Gastrocnemius medialis (tissue), 4 donors: ENCODE measurements at regions not wholly inside any gene's neighbourhood (a gene's known extent, or its start where the extent isn't known, plus 50 kb on each side); places are given as distances from the start of the nearest gene placed in this dataset.

Source experiments
- ATAC-seq, 2 donors: fragments of 150-250 bp; one replicate each; pipeline ENCODE4 v1.9.1; 2016
- DNase-seq, 2 donors: peaks; one replicate each; pipeline ENCODE4 v3.0.0-alpha.2; 2019
- H3K27ac ChIP-seq, 4 donors: fragments of 200-600 bp; sonication (generic); 1 replicate in 1 of 4; 2 replicates in 3 of 4; pipeline ENCODE4 v1.5.1; 2016 to 2018; ENCODE audit warnings: mild to moderate bottlenecking in 2 of 4, moderate library complexity in 1 of 4
- H3K27me3 ChIP-seq, 3 donors: fragments of 200-600 bp; sonication (generic) in 2 of 3; 1 replicate in 1 of 3; 2 replicates in 2 of 3; pipeline versions ENCODE4 v1.5.1 to v1.6.0; 2016 to 2019; ENCODE audit warnings: mild to moderate bottlenecking in 1 of 3, moderate library complexity in 1 of 3
- H3K36me3 ChIP-seq, 2 donors: fragments of 200-600 bp; sonication (generic) in 1 of 2; one replicate each; pipeline ENCODE4 v1.5.1; 2017 to 2018
- H3K4me1 ChIP-seq, 2 donors: fragments of 200-600 bp; sonication (generic) in 1 of 2; one replicate each; pipeline ENCODE4 v1.5.1; 2016 to 2017; ENCODE audit warnings: mild to moderate bottlenecking in 2 of 2
- H3K4me3 ChIP-seq, 4 donors: fragments of 200-600 bp; sonication (generic) in 3 of 4; 1 replicate in 1 of 4; 2 replicates in 3 of 4; pipeline ENCODE4 v1.5.1; 2016 to 2019; ENCODE audit warnings: mild to moderate bottlenecking in 2 of 4
- H3K9me3 ChIP-seq, 3 donors: fragments of 200-600 bp; sonication (generic) in 2 of 3; 1 replicate in 1 of 3; 2 replicates in 2 of 3; pipeline ENCODE4 v1.5.1; 2016 to 2019
- CTCF ChIP-seq, 5 experiments: fragments of 450-650 bp in 3 of 5; fragments of 200-600 bp in 2 of 5; sonication (generic) in 2 of 5; IDR thresholded peaks in 4 of 5; conservative IDR thresholded peaks in 1 of 5; 1 replicate in 4 of 5; 2 replicates in 1 of 5; pipeline ENCODE4 v1.5.1; 2016 to 2019; ENCODE audit warnings: antibody characterized with exemption in 5 of 5, mild to moderate bottlenecking in 3 of 5, moderate library complexity in 3 of 5
- POLR2A ChIP-seq, 2 donors: fragments of 450-650 bp; IDR thresholded peaks; one replicate each; pipeline ENCODE4 v1.6.1; 2017; ENCODE audit warnings: antibody characterized with exemption in 2 of 2, mild to moderate bottlenecking in 2 of 2, moderate library complexity in 2 of 2
- in situ Hi-C, 4 donors: fragments of 200-750 bp; cut with MboI; loops; one replicate each; pipeline versions ENCODE4 v1.15.0 to v1.8.0; 2017; ENCODE audit warnings: low sequenced_read_pairs in 4 of 4
- intact Hi-C: fragments of 100-400 bp; cut with DNase I; formaldehyde crosslinking; loops from one replicate; pipeline ENCODE4 v1.15.1; 2023; ENCODE audit warnings: low total_unique reads

GRCh38 chr3:159645874-159646273 is 342.8 kb upstream of the IL12A start:
- in situ Hi-C loops: no loop called here
- H3K36me3 ChIP-seq: no peaks in the 10 kb centered on the region
- TF ChIP-seq POLR2A (IDR thresholded peaks at IDR 0.05) (no peak), CTCF (IDR thresholded peaks at IDR 0.05 in 4 of 5, conservative IDR thresholded peaks at IDR 0.05 in 1 of 5) (no peak)
- no peaks in the 10 kb centered on the region for H3K4me1 ChIP-seq
- no peak overlapping the region for H3K27ac ChIP-seq
- ATAC-seq (no peak), DNase-seq (no peak)
- H3K27me3 ChIP-seq: no peaks in the 10 kb centered on the region
- intact Hi-C loops: no loop called here
- no peak overlapping the region for H3K4me3 ChIP-seq
- no peaks in the 10 kb centered on the region for H3K9me3 ChIP-seq

GRCh38 chr3:159649951-159650350 is 338.7 kb upstream of the IL12A start:
- Histone ChIP-seq H3K4me3 (no peak overlapping the region), H3K27me3 (no peaks in the 10 kb centered on the region), H3K27ac (no peak overlapping the region), H3K36me3 (no peaks in the 10 kb centered on the region), H3K9me3 (no peaks in the 10 kb centered on the region), H3K4me1 (no peaks in the 10 kb centered on the region)
- no peak for DNase-seq
- ATAC-seq: no peak
- intact Hi-C loops (no loop called here), in situ Hi-C loops (no loop called here)
- TF ChIP-seq CTCF (IDR thresholded peaks at IDR 0.05 in 4 of 5, conservative IDR thresholded peaks at IDR 0.05 in 1 of 5): no peak
- no peak for TF ChIP-seq POLR2A (IDR thresholded peaks at IDR 0.05)

GRCh38 chr3:159650726-159651125 is 337.9 kb upstream of the IL12A start:
- Histone ChIP-seq H3K27ac (no peak overlapping the region), H3K4me1 (no peaks in the 10 kb centered on the region), H3K4me3 (no peak overlapping the region), H3K36me3 (no peaks in the 10 kb centered on the region), H3K27me3 (no peaks in the 10 kb centered on the region), H3K9me3 (no peaks in the 10 kb centered on the region)
- ATAC-seq (no peak), DNase-seq (no peak)
- TF ChIP-seq POLR2A (IDR thresholded peaks at IDR 0.05) (no peak), CTCF (IDR thresholded peaks at IDR 0.05 in 4 of 5, conservative IDR thresholded peaks at IDR 0.05 in 1 of 5) (no peak)
- intact Hi-C loops: no loop called here
- in situ Hi-C loops: no loop called here

- ATAC-seq (no peak), DNase-seq (no peak)
- H3K4me1 ChIP-seq: no peaks in the 10 kb centered on the region
- no peaks in the 10 kb centered on the region for H3K9me3 ChIP-seq
- TF ChIP-seq CTCF (IDR thresholded peaks at IDR 0.05 in 4 of 5, conservative IDR thresholded peaks at IDR 0.05 in 1 of 5) (no peak), POLR2A (IDR thresholded peaks at IDR 0.05) (no peak)
- intact Hi-C loops: no loop called here
- H3K27me3 ChIP-seq: no peaks in the 10 kb centered on the region
- no peaks in the 10 kb centered on the region for H3K36me3 ChIP-seq
- in situ Hi-C loops: no loop called here
- H3K27ac ChIP-seq: no peak overlapping the region
- no peak overlapping the region for H3K4me3 ChIP-seq
Measured at GRCh38 chr3:159652452-159652851, 336.2 kb upstream of the IL12A start.
